Endothelial cell of umbilical vein (primary cell): ENCODE measurements at regions not wholly inside any gene's neighbourhood (a gene's known extent, or its start where the extent isn't known, plus 50 kb on each side); places are given as distances from the start of the nearest gene placed in this dataset.

Experiments used
- CTCF ChIP-seq, 2 donors: IDR thresholded peaks; 1 replicate in 1 of 2; 2 replicates in 1 of 2; pipeline ENCODE4 v1.5.1; 2011; ENCODE audit warnings: low read length in 2 of 2, mild to moderate bottlenecking in 2 of 2, moderate library complexity in 2 of 2, control low read depth in 1 of 2, inconsistent platforms in 1 of 2, low read depth in 1 of 2; ENCODE audit not compliant: insufficient read depth in 1 of 2; ENCODE audit errors: extremely low read depth in 1 of 2
- GATA2 ChIP-seq: IDR thresholded peaks from 2 replicates; pipeline ENCODE4 v1.7.0; 2011; ENCODE audit warnings: low read depth, mild to moderate bottlenecking, moderate library complexity, mixed read lengths, low read length; ENCODE audit not compliant: insufficient read length, insufficient read depth
- JUN ChIP-seq: IDR thresholded peaks from 2 replicates; pipeline ENCODE4 v1.6.1; 2011; ENCODE audit warnings: borderline replicate concordance, low read depth; ENCODE audit not compliant: insufficient read length, insufficient read depth
- POLR2AphosphoS5 ChIP-seq: IDR thresholded peaks from 2 replicates; pipeline ENCODE4 v1.6.1; 2012; ENCODE audit warnings: low read depth, mild to moderate bottlenecking, control low read depth, low read length, moderate library complexity; ENCODE audit not compliant: insufficient read depth
- TF ChIP-seq, protein P1 (sequence below): IDR thresholded peaks from 2 replicates; pipeline ENCODE4 v1.6.1; 2011; ENCODE audit not compliant: insufficient read depth, insufficient read length

- TF ChIP-seq JUN: no peak
- TF ChIP-seq GATA2: no peak
- TF ChIP-seq CTCF (IDR thresholded peaks at IDR 0.05; ENCODE audit: extremely low read depth in 1 of 2, insufficient read depth in 1 of 2, low read depth in 1 of 2, low read length in 2 of 2): no peak
- TF ChIP-seq, protein P1, sequence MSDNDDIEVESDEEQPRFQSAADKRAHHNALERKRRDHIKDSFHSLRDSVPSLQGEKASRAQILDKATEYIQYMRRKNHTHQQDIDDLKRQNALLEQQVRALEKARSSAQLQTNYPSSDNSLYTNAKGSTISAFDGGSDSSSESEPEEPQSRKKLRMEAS: no peak
- TF ChIP-seq POLR2AphosphoS5: no peak
Measured at GRCh38 chr14:26735811-26736210, 138.0 kb upstream of the NOVA1 start.
